A549 (cell line): ENCODE measurements at regions not wholly inside any gene's neighbourhood (a gene's known extent, or its start where the extent isn't known, plus 50 kb on each side); places are given as distances from the start of the nearest gene placed in this dataset.

Source experiments
- ATAC-seq, 2 experiments: fragments of 200-7000 bp in 1 of 2; fragments of >200 bp in 1 of 2; cut with Nextera tagmentation in 1 of 2; cut with Tn5 transposase in 1 of 2; 3 replicates each; pipeline versions ENCODE4 v1.8.0 to v1.9.1; 2018 to 2020; ENCODE audit warnings: mild to moderate bottlenecking in 1 of 2, moderate library complexity in 1 of 2
- CTCF ChIA-PET: fragments of 300-600 bp; sonication (Branson Sonifier 250); formaldehyde crosslinking; extraction: SDS; loops from one replicate; lab custom pipeline; 2021; ENCODE audit warnings: antibody characterized with exemption, inconsistent platforms; lab: Yijun Ruan, JAX
- POLR2A ChIA-PET: fragments of 350-600 bp; formaldehyde crosslinking; extraction: SDS; loops from one replicate; lab custom pipeline; 2021; ENCODE audit warnings: antibody characterized with exemption, inconsistent platforms; lab: Yijun Ruan, JAX
- DNase-seq, 2 experiments: peaks; one replicate each; pipeline versions ENCODE4 v3.0.0 to v3.0.0-alpha.2; 2011 to 2016; ENCODE audit warnings: low read depth in 1 of 2, low spot score in 1 of 2
- FAIRE-seq: peaks from 2 replicates; lab custom pipeline; 2011; peaks lifted over from hg19 to GRCh38; lab: Jason Lieb, UNC
- H3K27ac ChIP-seq, 2 experiments: fragments of >200 bp; sonication (Bioruptor Twin); formaldehyde crosslinking; 3 replicates each; pipeline ENCODE4 v1.5.1; 2016 to 2017
- H3K4me1 ChIP-seq: fragments of >200 bp; sonication (Bioruptor Twin); formaldehyde crosslinking; 3 replicates; pipeline ENCODE4 v1.6.1; 2016
- H3K4me2 ChIP-seq: fragments of >200 bp; sonication (Bioruptor Twin); formaldehyde crosslinking; 3 replicates; pipeline ENCODE4 v1.6.1; 2016
- H3K4me3 ChIP-seq: fragments of >200 bp; sonication (Bioruptor Twin); formaldehyde crosslinking; 3 replicates; pipeline ENCODE4 v1.5.1; 2016
- H3K9me3 ChIP-seq: fragments of >200 bp; sonication (Bioruptor Twin); formaldehyde crosslinking; 3 replicates; pipeline ENCODE4 v1.6.1; 2016
- CEBPB ChIP-seq, 2 experiments: fragments of >200 bp in 1 of 2; sonication (Bioruptor Twin) in 1 of 2; formaldehyde crosslinking in 1 of 2; IDR thresholded peaks; 2 replicates each; pipeline ENCODE4 v1.6.1; 2012 to 2016
- E2F6 ChIP-seq: IDR thresholded peaks from 2 replicates; pipeline ENCODE4 v1.6.1; 2012; ENCODE audit warnings: low read depth, borderline replicate concordance
- ESRRA ChIP-seq: fragments of 150-350 bp; IDR thresholded peaks from 2 replicates; pipeline ENCODE4 v1.6.1; 2014; ENCODE audit warnings: mild to moderate bottlenecking, low read length, borderline replicate concordance
- FOSB ChIP-seq: fragments of 250-450 bp; sonication (Bioruptor Pico); IDR thresholded peaks from 2 replicates; pipeline ENCODE4 v1.5.0; 2020; ENCODE audit warnings: mild to moderate bottlenecking, moderate library complexity
- HDAC2 ChIP-seq: fragments of 200-600 bp; sonication (generic); IDR thresholded peaks from 2 replicates; pipeline ENCODE4 v1.6.1; 2016
- HES2 ChIP-seq: fragments of >200 bp; sonication (Bioruptor Twin); formaldehyde crosslinking; IDR thresholded peaks from 2 replicates; pipeline ENCODE4 v1.6.1; 2016
- HMGXB4 ChIP-seq: fragments of 250-450 bp; sonication (Bioruptor Pico); IDR thresholded peaks from 2 replicates; pipeline ENCODE4 v1.5.0; 2021; ENCODE audit warnings: mild to moderate bottlenecking, moderate library complexity, borderline replicate concordance
- POLR2A ChIP-seq: IDR thresholded peaks from 2 replicates; pipeline ENCODE4 v1.6.1; 2012; ENCODE audit warnings: mild to moderate bottlenecking, low read length
- POLR2AphosphoS2 ChIP-seq: conservative IDR thresholded peaks from 2 replicates; pipeline ENCODE4 v1.6.1; 2012; ENCODE audit warnings: low read length, improper control_type of control experiment, inconsistent platforms
- RFX5 ChIP-seq: fragments of 450-650 bp; IDR thresholded peaks from 2 replicates; pipeline ENCODE4 v1.7.1; 2014; ENCODE audit warnings: antibody characterized with exemption, mild to moderate bottlenecking, moderate library complexity
- RNF2 ChIP-seq: fragments of 200-600 bp; sonication (generic); IDR thresholded peaks from 2 replicates; pipeline ENCODE4 v1.6.1; 2016; ENCODE audit warnings: low read depth, mild to moderate bottlenecking, antibody characterized with exemption, moderate library complexity, borderline replicate concordance
- SMC3 ChIP-seq: fragments of >200 bp; sonication (Bioruptor Twin); formaldehyde crosslinking; IDR thresholded peaks from 3 replicates; pipeline ENCODE4 v1.6.1; 2018; ENCODE audit warnings: inconsistent platforms
- TP53 ChIP-seq: fragments of 250-450 bp; sonication (Bioruptor Pico); IDR thresholded peaks from 2 replicates; pipeline ENCODE4 v1.5.0; 2021; ENCODE audit warnings: mild to moderate bottlenecking, moderate library complexity
- USF2 ChIP-seq: fragments of 450-650 bp; IDR thresholded peaks from 2 replicates; pipeline ENCODE4 v1.6.1; 2014; ENCODE audit warnings: antibody characterized with exemption
- ZFP36 ChIP-seq: fragments of 450-650 bp; IDR thresholded peaks from 2 replicates; pipeline ENCODE4 v1.6.1; 2014; ENCODE audit warnings: borderline replicate concordance; ENCODE audit not compliant: partially characterized antibody
- WGBS: methylation state at CpG from one replicate; pipeline ENCODE4 v1.1.6; 2017; ENCODE audit errors: missing lambda C conversion rate; 5-methylcytosine and 5-hydroxymethylcytosine counted together
- TF ChIP-seq, protein P1 (sequence below): IDR thresholded peaks from 2 replicates; pipeline ENCODE4 v1.6.1; 2012

- 56% methylated on average over 12 of the region's 13 CpGs for WGBS
- Histone ChIP-seq H3K4me2 (no peak overlapping the region), H3K4me1 (no peaks in the 10 kb centered on the region), H3K27ac (no peak overlapping the region), H3K4me3 (no peak overlapping the region), H3K9me3 (no peaks in the 10 kb centered on the region)
- TF ChIP-seq ZFP36 = no peak
- no peak for TF ChIP-seq HDAC2
- TF ChIP-seq, protein P1, sequence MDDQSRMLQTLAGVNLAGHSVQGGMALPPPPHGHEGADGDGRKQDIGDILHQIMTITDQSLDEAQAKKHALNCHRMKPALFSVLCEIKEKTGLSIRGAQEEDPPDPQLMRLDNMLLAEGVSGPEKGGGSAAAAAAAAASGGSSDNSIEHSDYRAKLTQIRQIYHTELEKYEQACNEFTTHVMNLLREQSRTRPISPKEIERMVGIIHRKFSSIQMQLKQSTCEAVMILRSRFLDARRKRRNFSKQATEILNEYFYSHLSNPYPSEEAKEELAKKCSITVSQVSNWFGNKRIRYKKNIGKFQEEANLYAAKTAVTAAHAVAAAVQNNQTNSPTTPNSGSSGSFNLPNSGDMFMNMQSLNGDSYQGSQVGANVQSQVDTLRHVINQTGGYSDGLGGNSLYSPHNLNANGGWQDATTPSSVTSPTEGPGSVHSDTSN = no peak
- TF ChIP-seq FOSB (CRISPR knock-in tag) = no peak
- no peak for TF ChIP-seq HMGXB4 (CRISPR knock-in tag)
- TF ChIP-seq TP53 = no peak
- TF ChIP-seq RNF2 = no peak
- no peak for TF ChIP-seq RFX5
- CTCF ChIA-PET = interaction anchor here (1.1 kb wide), 1 partner anchor 24 kb away, joined by 3 read pairs; no protein-coding TSS in a partner anchor
- DNase-seq (no peak), ATAC-seq (no peak), FAIRE-seq (no peak)
- POLR2A ChIA-PET = no interaction called here
Measured at GRCh38 chr6:163721922-163722692, 307.6 kb downstream of the QKI start.

- POLR2A ChIA-PET = no interaction called here
- no peak overlapping the region for H3K4me3 ChIP-seq
- WGBS = 76% methylated on average over 1 of the region's 1 CpG
Measured at GRCh38 chr6:163721435-163721834, 306.9 kb downstream of the QKI start.

DNA sequence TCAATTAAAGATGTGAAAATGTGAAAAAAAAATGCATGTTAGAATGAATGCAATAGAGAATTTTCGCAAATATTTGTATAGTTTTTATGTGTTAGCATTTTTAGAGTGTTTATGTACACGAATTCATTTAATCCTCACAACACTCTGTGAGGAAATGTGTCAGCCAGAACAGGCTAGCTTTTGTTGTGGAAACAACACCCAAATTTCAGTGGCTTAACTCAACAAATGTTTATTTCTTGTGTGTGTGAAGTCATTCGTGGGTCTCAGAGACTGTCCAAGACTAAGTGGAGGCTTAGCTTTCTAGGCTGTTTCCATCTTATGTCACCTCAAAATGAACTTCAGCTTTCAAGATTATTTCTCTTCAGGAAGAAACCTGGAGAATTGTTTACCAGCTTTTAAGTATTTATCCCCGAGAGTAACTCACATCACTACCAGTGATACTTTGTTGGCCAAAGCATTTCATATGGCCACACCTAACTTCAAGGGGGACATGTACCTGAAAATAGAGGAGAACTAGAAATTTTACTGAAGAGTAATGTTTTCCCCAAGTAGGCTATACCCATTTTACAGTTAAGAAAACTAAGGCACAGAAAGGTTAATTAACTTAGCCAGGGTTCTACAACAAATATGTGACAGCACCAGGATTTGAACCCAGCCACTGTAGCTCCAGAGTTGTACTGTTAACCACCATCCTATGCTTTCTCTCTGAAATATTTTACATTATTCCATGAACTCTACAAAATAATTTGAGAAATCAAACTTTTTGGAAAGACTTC lies 306.1 kb downstream of the QKI start:
- Histone ChIP-seq H3K4me3 (no peak overlapping the region), H3K4me1 (no peaks in the 10 kb centered on the region), H3K9me3 (no peaks in the 10 kb centered on the region), H3K27ac (no peak overlapping the region), H3K4me2 (no peak overlapping the region)
- FAIRE-seq (no peak), DNase-seq (no peak), ATAC-seq (no peak)
- POLR2A ChIA-PET = no interaction called here
- 20% methylated on average over 4 of the region's 4 CpGs for WGBS
- CTCF ChIA-PET = no interaction called here
- TF ChIP-seq POLR2A (no peak), POLR2AphosphoS2 (no peak), SMC3 (no peak), E2F6 (no peak), USF2 (no peak), ESRRA (no peak), CEBPB (IDR thresholded peaks at IDR 0.05) (no peak)

More at GRCh38 chr6:163721435-163721834, 306.9 kb downstream of the QKI start:
- CTCF ChIA-PET = no interaction called here
- no peak for ATAC-seq
- no peak for FAIRE-seq
- Histone ChIP-seq H3K4me1 (no peaks in the 10 kb centered on the region), H3K9me3 (no peaks in the 10 kb centered on the region)
- no peak for DNase-seq
- no peak for TF ChIP-seq HES2
- TF ChIP-seq, all 56 proteins: peak for 0
- no peak overlapping the region for H3K27ac ChIP-seq
- H3K4me2 ChIP-seq = no peak overlapping the region
